GM19043 (cell line): ENCODE measurements at regions not wholly inside any gene's neighbourhood (a gene's known extent, or its start where the extent isn't known, plus 50 kb on each side); places are given as distances from the start of the nearest gene placed in this dataset.
"Not testable (repeated sequence)": the region's sequence is repeated elsewhere in the genome, so short reads cannot be mapped to it uniquely, and the experiment has no call there.

Experiments used
- ATAC-seq: cut with Tn5 transposase; IDR thresholded peaks from one replicate; pipeline ENCODE4 v1.9.1; 2021; ENCODE audit warnings: low read depth; ENCODE audit not compliant: unreplicated experiment

DNA sequence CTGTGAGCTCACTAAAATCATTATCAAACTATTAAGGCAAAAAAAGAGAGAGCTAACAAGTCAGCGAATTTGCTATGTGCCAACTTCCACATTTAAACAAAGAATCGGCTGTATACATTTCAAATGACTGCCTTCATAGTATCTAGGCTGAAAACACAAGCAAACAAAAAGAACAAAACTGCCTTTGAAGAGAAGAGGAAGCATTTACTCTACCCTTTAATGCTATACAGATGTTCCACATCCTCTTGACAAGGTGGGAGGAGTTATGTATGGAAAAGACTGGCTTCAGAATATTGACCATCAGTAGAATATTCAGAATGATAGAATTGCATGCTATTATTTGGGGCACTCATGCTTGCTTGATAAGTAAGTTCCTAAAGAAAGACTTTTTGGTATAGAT lies 741.7 kb downstream of the PLCL1 start:
- ATAC-seq = no peak

DNA sequence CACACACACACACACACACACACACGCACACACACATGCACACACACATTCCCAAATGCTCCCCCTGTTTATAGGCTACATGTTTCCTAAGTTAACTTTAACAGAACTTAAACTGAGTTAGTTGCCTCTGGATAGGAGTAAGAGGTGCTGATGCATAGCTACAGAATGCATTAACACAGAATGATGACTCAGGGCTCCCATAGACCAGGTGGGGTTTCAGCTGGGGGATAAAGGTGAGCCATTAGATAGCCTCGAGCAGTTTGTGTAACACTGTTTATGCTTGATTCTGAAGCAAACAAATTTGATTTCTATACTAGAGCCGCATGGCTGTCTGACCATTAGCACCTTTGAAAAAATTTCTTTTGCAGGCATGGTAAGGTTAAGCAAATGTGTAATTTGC lies 741.0 kb downstream of the PLCL1 start:
- no peak for ATAC-seq

DNA sequence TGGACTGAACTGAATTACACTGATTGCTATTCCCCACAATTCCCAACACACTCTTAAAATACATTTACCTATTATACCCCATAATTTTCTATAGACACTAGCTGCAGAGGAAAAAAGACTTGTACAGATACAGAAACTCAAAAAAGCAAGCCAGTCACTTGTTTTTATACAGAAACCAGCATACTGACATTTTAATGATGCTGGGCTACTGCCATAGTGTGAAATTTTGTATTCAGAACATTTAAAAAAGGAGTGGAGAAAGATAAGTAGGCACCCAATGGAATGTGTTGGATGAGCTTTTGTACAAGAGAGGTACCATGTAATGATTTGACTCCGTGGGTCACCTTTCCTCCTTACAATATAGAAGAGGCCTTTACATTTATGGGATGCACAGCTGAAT lies 740.1 kb downstream of the PLCL1 start:
- no peak for ATAC-seq

DNA sequence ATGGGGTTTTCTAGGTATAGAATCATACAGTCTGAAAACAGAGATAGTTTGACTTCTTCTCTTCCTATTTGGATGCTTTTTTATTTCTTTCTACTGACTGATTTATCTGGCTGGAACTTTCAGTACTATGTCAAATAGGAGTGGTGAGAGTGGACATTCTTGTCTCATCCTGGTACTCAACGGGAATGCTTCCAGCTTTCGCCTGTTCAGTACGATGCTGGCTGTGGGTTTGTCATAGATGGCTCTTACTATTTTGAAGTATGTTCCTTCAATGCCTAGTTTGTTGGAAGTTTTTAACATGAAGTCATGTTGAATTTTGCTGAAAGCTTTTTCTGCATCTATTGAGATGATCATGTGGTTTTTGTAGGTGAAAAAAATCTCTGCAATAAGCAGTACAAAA lies 730.4 kb downstream of the PLCL1 start:
- ATAC-seq = no peak

DNA sequence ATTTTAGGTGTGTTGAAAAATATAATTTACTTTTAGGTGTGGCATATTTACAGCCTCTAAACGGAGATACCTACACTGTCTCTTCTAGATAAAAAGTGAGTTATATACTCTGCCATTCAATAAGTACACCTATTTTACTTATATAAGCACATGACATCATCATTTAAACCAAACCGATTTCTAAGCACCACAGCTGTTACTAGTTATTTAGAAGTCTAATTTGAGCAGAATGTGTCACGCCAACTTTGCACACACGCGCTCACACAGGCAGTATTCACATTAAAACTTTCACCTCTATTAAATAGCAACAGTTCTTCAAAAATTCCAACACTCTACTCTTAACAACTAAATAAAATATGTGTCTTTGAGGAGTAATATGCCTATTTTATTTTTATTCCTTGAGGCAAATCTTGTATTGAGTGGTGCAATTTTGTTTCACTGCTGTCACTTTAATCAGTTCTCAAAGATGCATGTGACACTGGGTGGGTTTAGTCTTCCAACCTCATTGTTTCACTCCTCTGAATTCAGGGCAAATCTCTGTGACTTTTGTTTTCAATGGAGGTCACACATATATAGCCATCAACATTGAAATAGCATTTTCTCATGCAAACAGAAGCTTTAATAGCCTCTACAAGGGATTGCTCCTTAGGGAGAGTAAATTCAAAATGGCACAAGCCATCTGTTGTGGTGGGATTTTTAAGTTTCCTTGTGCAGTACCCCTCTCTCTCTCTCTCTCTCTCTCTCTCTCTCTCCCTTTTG lies 721.0 kb downstream of the PLCL1 start:
- no peak for ATAC-seq

DNA sequence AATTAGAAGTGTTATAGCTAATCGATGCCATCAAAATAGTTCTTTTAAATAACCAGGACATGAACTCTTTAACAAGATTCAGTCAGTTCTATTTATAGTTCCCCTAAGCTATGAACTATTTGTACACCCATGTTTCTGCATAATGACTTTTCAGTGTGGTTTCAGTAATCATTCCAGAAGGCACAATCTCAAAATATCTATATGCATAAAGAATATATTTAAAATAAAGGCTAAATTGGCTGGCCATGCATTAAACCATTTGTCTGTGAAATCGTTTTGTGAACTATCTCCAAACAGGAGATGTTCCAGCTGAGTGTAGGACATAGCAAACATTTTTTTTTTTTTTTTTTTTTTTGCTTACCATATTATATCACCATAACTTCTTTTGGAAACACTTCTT lies 719.3 kb downstream of the PLCL1 start:
- no peak for ATAC-seq

DNA sequence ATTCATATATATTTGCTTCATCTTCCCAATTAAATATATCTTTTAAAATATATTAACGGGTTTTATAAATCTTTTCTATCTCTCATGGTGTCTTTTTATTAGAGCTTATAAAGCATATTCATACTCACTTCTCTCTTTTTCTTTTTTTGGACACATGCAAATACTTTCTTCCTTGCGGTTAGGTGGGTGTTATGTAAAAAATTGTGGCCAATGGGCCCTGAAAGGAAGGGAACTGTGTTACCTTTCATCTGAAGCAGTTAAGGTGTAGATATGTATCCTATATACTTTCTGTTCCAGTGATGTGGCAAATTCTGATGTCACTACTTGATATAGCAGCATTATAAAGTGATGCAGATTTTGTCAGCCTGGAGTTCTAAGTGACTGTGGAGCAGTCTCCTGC lies 714.5 kb downstream of the PLCL1 start:
- no peak for ATAC-seq

DNA sequence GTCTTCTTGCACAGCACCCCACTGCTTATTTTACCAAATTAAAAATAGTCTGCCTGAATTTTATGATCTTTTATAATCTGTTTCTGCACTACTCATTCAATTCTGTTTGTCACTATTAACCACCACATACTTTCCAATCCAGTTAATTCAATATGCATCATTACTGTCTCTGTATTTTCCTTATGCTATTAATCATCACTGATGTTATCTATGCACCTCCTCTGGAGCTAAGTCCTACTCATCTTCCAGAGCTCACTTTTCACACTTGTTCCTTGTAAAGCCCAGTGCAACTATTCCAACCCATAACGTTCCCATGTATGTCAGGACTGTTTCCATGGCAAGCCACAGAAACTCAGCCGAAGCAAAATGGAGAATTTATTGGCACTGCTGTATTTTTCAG lies 713.6 kb downstream of the PLCL1 start:
- ATAC-seq = no peak

DNA sequence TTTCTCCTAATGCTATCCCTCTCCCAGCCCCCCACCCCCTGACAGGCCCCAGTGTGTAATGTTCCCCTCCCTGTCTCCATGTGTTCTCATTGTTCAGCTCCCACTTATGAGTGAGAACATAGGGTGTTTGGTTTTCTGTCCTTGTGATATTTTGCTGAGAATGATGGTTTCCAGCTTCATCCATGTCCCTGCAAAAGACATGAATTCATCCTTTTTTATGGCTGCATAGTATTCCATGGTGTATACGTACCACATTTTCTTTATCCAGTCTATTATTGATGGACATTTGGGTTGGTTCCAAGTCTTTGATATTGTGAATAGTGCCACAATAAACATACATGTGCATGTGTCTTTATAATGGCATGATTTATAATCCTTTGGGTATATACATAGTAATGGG lies 704.2 kb downstream of the PLCL1 start:
- ATAC-seq = not testable (repeated sequence)

DNA sequence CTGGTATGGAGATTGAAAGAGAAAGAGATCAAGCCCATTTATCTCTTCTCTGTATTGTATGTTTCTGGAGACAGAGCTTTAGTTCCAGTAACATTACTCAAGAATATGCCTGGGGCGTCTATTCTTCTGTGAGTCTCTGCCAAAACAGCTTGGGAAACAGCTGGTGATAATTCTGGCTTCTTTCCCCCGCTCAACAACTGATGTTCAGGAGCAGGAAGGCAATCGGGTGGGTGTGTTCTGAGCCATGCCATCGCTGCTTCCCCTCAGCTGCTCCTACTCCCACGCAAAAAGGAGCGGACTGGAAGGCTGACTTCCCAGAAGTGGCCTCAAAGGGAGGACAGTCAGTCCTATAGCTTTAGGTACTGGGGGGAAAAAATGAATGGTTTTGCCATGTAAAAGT lies 695.1 kb downstream of the PLCL1 start:
- ATAC-seq = no peak

DNA sequence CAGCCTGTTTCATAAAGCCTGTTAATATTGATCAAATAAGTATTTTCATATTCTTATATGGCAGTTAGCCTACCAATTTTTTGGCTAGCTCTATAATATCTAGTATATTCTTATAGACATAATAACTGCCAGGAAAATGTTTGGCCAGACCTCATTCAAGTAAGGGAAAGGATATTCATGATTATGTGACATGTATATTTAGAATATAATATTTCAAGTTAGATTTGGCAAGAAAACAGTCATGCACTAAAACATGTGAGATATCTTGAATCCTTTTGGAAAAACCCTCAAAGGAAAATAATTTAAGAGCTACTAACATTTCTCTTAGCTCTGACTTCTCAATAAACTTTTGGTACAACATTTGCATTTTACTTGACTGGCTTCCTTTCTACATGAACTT lies 694.1 kb downstream of the PLCL1 start:
- no peak for ATAC-seq

DNA sequence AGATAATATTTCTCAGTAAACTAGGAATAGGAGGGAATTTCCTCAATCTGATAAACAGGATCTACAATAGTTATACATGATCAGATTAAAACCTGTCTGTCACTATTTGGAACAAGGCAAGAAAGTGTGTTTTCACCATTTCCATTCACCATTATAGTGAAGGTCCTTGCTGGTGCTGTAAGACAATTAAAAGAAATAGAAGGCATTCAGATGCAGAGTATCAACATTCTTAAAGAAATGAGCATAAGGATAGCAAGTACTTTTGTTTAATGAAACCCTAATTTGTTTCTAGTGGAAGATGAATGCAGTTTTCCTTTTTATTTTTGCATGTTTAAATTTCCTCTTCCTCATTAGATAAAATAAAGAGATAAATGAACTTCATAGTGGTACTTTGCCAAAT lies 693.7 kb downstream of the PLCL1 start:
- no peak for ATAC-seq

DNA sequence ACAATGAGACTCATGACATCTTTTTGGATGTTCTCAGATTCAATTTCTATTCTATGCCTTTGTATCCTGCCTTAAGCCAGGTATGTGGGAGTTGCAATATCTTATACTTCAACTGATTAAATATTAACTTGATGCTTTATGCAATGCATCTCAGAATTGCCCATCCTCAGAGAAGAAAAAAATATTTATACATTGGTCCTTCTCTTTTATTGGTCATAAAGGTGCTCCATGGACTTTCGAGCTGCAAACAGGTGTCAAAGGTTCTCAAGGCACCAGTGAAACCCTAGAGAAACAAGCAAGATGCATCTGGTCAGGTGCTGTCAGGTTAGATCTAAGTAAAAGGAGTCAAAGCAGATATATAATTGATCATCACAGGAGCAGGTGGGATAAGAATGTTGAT lies 690.5 kb downstream of the PLCL1 start:
- no peak for ATAC-seq

DNA sequence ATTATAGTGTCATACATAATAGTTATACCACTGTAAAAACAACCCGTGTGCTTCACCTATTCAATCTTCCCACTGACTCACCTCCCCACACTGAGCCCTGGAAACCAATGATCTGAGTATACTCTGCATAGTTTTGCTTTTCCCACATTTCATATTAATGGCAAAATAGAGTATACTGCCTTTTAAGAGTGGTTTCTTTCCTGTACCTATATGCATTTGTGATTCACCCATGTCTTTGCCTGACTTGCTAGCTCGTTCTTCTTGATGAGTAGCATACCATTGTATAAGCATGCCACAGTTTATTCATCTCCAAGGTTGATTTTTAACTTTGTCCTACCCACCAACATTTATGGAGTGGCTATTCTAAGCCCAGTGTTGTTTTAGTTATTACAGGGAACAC lies 686.4 kb downstream of the PLCL1 start:
- no peak for ATAC-seq

DNA sequence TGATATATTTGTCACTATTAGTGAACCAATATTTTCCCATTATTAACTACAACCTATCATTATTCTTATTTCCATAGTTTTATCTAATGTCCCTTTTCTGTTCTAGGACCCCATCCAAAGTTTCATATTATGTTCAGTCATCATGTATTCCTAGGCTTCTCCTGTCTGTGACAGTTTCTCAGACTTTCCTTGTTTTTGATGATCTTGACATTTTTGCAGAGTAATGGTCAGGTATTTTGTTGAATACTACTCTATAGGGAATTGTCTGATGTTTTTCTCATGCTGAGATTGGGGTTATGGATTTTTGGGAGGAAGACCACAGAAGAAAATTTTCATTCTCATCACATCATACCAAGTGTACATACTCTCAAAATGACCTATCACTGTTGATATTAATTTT lies 684.6 kb downstream of the PLCL1 start:
- no peak for ATAC-seq

DNA sequence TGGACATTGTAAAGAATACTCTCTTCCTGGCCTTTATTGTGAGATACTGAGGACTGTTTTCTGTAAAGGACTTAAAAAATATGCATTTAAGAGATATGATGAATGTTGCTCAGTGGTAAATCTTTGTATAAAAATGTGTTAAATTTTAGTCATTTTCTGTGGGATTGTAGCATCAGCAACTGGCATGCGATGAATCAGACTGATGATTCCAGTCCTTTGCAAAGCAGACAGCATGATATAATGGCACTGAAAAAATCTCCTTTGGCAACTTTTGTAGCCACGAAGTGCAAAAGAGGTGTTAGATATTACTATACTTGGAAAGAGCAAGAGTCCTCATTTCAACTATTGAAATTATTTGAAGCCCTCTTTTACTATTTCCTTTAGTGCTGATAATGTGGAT lies 678.7 kb downstream of the PLCL1 start:
- no peak for ATAC-seq

DNA sequence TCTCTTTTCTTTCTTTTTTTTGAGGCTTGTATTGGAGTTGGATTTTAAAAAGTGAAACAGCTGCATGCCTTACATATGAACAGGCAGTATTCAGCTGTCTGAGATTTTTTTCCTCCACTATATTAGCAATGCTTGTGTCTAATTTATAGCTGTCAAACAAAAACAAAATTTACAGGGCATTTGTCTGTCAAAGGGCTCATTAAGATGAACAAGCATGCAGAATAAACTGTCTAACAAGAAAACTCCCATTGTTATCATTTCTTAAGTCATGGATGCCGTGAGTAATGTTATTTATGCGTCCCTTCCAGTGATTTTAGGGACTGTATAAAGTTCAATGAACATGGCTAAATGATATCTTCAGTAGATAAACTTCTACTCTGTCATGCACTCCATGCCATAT lies 674.7 kb downstream of the PLCL1 start:
- no peak for ATAC-seq

DNA sequence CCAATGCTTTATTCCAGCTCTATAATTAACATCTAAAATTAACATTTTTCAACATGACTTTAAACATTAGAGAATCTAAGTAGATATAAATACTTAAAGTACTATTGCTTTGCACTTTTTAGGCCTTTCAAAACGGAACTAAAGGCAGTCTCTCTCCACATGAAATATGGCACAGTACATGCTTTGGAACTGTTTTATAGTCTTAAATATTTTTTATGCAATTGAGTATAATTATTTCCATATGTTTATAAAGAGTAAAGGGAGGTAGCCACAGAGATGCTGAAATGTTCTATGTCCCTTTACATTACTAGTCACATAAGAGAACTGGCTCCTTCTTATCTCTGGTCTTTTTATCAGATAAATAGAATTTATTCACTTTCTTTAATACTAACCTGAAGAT lies 674.0 kb downstream of the PLCL1 start:
- ATAC-seq = no peak

DNA sequence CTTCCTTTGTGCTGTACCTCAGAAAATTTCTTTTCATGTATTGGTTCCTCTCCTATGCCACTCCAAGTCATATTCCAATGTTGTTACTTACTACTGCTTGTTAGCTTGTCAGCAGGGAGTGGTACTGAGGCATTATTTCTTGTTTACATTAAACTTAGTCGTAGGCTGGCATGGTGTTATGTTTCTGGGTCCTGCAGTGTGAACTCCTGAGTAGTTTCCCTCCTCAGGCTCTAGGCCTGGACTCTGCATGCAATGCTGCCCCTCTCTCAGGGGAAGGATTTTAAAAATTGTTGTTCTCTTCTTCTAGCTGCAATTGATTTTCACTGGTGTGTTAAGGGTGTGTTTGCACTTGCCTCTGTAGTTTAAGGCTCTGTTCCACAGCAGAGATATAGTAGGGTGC lies 671.6 kb downstream of the PLCL1 start:
- ATAC-seq = no peak

DNA sequence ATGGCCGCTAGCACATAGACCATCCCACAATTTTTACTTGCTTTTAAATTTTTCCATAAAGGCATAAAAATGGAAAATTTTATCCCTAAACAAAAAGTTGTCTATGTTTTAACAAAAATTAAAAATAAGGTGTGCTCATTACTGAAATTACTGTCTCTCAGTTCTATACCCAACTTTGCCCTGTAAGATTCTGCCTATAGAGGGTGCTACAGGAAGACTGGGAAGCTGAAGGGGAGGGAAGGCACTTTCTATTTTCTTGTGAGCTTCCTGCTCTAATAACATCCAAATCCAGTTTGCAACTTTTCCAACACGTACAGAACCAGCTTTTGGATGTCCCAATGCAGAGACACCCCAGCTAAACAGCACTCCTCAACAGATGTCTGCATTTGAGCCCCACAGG lies 666.9 kb downstream of the PLCL1 start:
- ATAC-seq = no peak

DNA sequence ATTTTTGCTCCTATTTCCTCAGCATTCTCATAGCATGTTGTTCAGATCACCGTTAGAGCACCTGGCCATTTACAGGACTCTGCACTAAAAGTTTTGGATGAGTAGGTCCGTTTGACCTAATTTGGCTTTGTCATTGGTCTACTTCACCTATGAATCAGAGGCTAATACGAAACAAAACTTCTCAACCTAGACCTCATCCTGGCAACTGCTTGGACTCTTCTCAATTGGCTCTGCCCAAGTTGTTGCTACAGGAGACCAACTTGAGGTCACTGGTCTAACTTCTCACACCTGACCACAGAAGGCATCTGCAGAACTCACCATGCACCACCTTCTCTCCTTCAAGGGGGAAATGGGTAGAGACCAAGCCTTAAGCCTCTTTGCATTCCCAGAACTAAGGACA lies 663.7 kb downstream of the PLCL1 start:
- no peak for ATAC-seq

DNA sequence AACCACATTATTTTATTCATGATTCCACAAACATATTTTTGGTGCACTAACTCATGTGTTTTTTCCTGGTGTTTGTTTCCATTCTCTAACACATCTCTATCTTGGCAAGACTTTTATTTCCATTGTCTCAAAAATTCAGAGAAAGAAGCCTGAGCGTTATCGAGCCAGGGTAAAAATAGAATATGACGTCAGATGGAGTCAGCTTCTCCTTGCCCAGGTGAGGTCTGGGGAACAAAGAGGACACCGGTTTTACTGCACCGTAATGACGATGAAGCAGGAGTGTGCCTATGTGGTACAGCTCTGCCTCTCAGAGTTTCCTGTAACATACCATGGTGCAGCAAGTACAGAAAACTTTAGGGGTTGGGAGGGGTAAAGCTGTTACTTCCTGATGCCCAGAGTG lies 661.6 kb downstream of the PLCL1 start:
- ATAC-seq = no peak

DNA sequence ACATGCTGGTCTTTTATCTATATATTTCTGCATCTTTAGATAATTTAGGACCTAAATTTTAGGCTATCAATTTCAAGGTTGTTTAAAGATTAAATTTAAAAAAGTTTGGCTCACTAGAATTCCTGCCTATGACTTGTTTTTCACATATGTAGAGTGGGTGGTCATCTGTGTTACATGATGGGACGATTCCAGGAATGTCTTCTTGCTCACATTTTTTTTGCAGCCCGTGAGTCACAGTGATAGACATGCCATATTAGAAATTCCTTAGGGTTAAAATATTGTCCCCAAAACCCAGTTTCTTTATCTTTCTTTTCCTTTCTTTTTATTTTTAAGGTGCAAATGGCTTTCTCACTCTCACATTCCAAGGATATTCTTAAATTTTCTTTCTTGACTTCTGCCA lies 652.0 kb downstream of the PLCL1 start:
- no peak for ATAC-seq
